Spleen (tissue), 7 donors: ENCODE measurements at regions not wholly inside any gene's neighbourhood (a gene's known extent, or its start where the extent isn't known, plus 50 kb on each side); places are given as distances from the start of the nearest gene placed in this dataset.

Source experiments
- POLR2A ChIP-seq, 3 donors: fragments of 450-650 bp; IDR thresholded peaks; one replicate each; pipeline ENCODE4 v1.5.1; 2017; ENCODE audit warnings: antibody characterized with exemption in 3 of 3, mild to moderate bottlenecking in 1 of 3
- POLR2AphosphoS5 ChIP-seq, 3 donors: sonication (generic); formaldehyde crosslinking; IDR thresholded peaks; one replicate each; pipeline ENCODE4 v1.5.1; 2017; ENCODE audit warnings: antibody characterized with exemption in 3 of 3
- TF ChIP-seq, protein P1 (sequence below), 11 experiments: fragments of 200-600 bp in 7 of 11; fragments of 450-650 bp in 4 of 11; sonication (generic) in 4 of 11; IDR thresholded peaks in 8 of 11; conservative IDR thresholded peaks in 3 of 11; 1 replicate in 7 of 11; 2 replicates in 4 of 11; pipeline versions ENCODE4 v1.4.0 to v1.8.0; 2016 to 2021; ENCODE audit warnings: antibody characterized with exemption in 11 of 11, inconsistent platforms in 4 of 11, mild to moderate bottlenecking in 1 of 11
- donor health status: DM: no; HTN: no; CAD: no; lungs with moderate emphysema.
- donor health status: DM: no; HTN: no; CAD: no.
- donor health status: DM: no; HTN: no; CAD: no.

DNA sequence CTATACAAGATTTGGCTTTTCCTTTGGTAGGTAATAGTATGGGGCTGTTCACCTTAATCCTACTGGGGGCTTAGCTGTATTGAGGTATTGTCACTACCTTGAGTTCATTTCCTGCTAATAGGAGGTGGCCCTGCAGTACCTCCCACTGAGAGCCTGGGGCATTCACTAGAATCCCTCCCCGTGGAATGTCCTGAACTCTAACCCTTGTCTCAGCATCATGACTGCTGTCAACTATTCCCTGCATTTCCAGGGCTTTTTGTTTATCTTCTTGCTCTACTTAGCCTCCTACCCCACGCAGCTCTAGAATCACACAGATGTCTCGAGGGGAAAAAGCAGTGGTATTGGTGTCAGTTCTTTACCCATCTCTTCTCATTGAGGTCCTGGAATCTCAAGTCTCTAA lies 542.3 kb downstream of the METTL4 start:
- TF ChIP-seq, protein P1, sequence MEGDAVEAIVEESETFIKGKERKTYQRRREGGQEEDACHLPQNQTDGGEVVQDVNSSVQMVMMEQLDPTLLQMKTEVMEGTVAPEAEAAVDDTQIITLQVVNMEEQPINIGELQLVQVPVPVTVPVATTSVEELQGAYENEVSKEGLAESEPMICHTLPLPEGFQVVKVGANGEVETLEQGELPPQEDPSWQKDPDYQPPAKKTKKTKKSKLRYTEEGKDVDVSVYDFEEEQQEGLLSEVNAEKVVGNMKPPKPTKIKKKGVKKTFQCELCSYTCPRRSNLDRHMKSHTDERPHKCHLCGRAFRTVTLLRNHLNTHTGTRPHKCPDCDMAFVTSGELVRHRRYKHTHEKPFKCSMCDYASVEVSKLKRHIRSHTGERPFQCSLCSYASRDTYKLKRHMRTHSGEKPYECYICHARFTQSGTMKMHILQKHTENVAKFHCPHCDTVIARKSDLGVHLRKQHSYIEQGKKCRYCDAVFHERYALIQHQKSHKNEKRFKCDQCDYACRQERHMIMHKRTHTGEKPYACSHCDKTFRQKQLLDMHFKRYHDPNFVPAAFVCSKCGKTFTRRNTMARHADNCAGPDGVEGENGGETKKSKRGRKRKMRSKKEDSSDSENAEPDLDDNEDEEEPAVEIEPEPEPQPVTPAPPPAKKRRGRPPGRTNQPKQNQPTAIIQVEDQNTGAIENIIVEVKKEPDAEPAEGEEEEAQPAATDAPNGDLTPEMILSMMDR (IDR thresholded peaks at IDR 0.05 in 8 of 11, conservative IDR thresholded peaks at IDR 0.05 in 3 of 11), result no peak
- TF ChIP-seq POLR2A (IDR thresholded peaks at IDR 0.05) (no peak), POLR2AphosphoS5 (IDR thresholded peaks at IDR 0.05) (no peak)
